HG03457 (cell line): ENCODE measurements at regions not wholly inside any gene's neighbourhood (a gene's known extent, or its start where the extent isn't known, plus 50 kb on each side); places are given as distances from the start of the nearest gene placed in this dataset.

Source experiments
- ATAC-seq: cut with Tn5 transposase; IDR thresholded peaks from one replicate; pipeline ENCODE4 v1.9.1; 2021; ENCODE audit warnings: moderate number of reproducible peaks; ENCODE audit not compliant: unreplicated experiment

DNA sequence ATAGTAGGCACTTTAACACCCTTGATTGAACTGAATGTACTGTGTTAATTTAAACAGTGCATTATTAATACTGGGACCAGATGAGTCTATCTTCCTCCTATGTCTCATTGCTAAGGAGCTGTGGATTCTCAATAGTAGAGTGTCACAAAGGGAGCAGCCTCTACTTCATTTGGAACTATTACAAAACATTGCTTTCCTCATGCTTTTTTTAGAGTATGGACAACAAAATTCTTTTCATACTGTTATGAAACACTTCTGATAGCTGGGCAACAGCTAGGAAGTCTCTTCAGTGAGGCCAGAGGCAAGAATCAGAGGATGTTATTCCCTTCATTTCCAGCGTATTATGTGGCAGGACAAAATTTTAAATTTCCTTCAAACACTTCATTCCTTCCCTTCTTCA lies 160.8 kb downstream of the FBXO8 start:
- ATAC-seq, result no peak

DNA sequence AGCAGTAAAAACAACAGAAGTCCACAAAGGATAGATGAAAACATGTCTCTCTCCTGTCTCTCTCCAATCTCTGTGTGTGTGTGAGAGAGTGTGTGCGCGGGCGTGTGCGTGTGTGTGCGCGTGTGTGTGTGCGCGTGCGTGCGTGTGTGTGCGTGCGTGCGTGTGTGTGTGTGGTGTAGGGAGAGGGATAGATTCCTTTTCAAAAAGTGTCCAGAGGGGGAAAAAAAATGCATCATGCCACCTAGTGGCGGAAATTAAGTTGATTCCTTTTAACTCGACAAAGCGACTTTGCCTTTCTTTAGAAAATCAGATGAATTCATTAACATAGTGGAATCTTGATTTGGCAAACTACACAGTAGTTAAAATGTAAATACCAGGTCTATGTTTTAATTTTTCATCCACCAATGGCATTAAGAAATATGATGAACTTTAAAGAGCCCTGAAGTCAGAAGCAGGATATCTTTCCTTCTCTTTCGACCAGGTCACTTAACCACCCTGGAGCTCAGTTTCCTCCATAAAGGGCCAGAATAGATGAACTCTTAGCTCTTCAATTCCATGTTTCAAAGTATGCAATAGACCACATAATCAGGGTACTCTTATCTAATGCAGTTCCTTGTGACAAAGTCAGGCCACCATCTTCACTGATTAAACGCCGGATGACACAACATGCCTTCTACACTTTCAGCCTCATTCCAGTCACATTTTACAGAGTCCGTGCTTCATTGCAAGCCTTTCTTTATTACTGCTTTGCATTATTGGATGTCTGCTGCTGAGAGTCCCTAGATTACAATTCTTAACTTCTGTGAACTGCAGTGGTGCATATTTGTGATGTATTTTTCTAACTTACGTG lies 162.8 kb downstream of the FBXO8 start:
- ATAC-seq, result no peak

DNA sequence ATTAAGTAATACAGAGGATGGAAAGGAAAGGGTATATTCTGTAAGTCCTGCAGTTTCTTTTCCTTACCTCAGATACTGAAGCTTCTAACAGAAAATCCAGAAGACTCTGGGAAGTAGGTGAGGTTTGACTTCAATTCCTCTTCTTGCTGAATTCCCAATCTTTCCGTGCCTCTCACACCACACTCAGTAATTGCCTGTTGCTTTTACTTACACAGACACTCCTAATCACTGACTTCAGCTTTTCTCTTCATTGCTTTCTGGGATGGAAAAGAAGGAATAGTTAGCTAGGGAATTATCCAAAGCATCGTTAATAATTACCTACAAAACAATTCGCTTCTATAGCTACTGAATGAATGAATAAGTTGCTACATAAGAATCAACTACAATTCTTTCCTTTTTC lies 163.6 kb downstream of the FBXO8 start:
- no peak for ATAC-seq

DNA sequence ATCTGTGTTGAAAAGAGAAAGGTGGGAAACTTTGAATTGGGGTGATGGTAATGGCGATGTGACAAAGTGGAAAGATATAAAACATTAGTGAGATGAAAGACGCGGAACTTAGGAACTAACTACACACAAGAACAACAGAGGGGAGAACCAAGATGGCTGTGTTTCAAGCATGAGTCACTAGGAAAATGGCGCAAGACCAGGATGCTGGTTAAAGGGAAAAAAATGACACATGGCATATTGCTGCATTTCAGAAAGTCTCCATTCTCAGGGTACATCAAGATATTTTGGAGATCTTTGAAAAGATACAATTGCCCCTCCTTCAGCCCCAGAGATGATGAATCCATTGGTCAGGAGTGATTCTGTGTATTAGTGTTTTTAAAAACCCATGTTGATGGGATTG lies 164.4 kb downstream of the FBXO8 start:
- ATAC-seq, result no peak

DNA sequence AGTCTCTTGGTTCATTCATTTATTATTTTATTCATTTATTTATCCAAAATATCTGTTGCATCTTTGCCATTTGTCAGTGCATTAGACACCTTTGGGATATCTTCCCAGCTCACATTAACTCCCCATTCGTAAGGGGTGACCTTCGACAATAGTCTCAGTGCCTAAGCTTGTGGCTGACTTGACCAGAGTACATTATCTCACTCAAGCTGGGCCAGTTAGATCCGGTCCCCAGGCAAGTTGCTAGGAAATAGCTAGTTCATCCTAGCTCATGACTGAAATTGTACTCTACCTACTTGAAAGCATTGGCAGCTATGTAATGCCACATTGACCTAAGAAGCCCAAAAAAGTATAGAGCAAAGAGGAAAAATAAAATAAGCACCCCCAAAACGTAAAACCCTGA lies 165.3 kb downstream of the FBXO8 start:
- ATAC-seq, result no peak

DNA sequence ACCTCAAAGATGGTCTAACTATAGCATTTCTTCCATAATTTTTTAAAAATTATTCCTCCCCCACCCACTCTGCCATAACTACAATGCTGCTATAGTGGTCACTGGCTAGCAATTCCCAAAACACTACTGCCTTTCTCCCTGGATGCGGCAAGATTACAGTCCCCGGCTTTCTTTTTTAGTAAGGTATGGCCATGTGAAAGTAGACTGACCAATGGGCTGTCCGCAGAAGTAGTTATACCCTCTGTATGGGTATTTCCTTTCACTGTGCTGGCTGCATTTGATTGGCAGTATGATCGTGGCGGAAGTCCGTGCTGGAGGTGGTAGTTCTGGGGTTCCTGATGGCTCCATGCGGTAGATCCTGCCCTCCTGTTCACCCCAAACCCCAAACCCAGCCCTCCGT lies 166.0 kb downstream of the FBXO8 start:
- no peak for ATAC-seq

DNA sequence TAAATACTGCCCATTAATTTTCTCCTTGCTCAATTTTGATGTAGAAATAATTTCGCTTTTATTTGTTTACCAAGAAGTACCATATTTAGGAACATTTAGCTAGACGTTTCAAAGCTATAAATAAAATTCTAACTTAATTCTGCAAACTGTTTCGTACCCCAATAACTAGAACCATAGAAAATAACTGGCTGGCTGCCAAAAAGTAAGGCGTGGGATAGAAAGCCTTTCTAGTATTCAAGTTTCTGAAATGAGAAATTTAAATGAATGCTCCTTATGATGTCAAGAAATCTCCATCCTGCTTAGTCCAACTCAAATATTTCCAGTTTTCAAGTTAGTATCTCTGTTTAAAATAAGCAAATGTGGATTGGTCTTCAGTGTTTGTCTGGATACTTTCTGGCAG lies 167.4 kb downstream of the FBXO8 start:
- ATAC-seq, result no peak

DNA sequence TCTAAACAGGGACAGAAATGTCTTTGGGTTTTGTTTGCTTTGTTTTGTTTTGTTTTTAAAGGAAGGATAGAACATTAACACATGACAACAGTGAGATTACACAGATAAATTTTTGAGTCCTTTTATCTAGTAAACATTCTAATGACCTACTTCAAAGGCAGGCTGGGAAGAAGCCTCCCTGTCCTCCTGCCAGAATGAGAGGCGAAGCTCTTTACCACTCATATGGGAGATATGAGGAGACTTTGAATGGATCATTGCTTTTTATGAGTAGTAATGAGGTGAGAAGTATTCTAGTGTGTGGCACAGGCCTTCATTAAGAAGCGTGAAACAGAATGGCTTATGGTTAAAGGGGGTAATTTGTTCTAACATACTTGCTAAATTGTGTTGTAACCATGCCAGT lies 172.0 kb downstream of the FBXO8 start:
- ATAC-seq, result no peak

DNA sequence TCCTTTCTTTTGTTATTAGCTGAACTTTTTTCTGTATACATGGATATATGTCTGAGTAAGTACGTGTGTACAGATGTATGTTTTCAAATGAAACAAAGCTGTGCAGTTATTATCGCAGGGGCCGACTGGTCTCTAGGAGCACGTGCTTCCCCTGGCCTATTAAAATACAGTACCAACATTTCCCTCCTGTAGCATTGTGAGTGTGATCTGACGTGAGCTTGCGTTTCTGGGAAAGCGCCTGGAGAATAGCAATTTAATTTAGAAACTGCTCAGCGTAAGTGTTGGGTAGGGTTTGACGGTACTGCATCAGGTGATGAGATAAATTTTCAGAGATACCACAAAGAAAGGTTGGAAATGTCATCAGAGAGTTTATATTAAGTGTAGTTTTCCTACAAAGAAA lies 173.3 kb downstream of the FBXO8 start:
- ATAC-seq, result no peak

DNA sequence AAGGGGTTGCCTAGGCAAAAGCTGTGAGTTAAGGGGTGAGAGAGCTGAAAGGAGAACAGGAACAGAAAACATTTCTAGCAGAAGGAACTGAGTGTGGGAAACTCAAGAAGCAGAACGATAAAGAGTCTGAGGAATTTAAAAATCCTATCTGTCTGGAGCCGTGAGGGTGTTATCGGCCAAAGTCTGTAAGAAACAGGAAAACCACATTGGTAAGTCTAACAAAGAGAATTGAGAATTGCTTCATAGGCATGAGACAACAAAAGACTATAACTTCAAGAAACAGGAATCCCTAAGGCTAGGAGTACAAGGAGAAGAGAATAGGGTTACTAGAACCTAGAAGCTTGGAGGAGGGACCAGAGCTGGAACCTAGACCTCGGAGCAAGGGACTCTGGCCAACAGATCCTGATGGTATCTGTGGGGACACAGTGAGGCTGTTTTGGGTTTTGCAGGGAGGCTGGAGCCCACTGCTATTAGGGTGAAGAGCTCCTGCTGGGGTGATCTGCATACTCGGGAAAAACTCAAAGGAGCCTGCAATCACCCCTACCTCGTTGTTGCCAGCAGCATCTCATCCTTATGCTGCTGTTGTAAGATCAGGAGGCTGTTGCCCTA lies 175.6 kb downstream of the FBXO8 start:
- ATAC-seq, result no peak

DNA sequence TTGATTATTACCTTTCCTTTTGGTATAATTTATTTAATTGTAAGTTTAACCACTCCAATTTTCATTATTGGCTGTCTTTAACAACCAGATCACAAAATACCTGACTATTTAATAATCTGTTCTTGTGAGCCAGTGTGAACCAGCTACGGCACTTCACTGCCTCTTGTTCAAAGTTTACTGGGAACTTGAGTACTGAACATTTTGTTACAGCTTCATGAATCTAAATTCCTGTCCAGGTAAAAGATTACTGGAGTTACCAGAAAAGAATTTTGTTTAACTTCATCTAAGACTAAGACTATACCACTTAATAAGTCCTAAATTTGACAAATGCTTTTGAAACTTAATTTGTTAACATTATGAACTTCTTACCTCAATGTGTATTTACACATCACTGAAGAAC lies 178.3 kb downstream of the FBXO8 start:
- no peak for ATAC-seq

DNA sequence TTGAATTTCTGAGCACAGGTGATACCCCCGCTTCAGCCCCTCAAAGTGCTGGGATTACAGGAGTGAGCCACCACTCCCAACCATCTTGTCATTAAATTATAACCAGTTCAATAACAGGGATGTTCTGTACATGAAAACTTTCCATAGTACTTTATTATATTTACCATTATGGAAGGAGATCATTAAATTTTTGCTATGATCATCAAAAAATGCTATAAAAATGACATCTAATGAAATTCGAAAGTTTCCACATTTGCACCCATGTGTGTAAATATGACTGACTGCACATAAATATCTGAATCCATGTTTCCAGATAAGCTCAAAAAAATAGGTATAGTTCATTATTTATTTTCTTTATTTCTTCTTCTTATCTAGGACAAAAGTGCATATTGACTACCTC lies 182.6 kb downstream of the FBXO8 start:
- no peak for ATAC-seq

DNA sequence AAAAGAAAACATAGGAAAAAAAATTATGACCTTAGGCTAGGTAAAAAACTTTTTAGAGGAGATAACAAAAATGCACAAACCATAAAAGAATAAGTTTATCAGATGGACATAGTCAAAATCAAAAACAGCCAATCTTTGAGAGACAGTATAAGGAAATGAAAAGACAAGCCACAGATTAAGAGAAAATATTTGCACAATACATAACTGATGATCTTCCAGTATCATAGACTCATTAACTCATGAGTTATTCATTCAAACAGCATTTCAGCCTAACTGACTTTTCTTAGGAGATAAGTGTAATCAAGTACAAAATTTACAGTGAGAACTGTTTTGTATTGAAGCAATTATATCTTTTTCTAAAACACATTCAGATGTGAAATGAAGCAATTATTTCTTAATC lies 183.8 kb downstream of the FBXO8 start:
- no peak for ATAC-seq

DNA sequence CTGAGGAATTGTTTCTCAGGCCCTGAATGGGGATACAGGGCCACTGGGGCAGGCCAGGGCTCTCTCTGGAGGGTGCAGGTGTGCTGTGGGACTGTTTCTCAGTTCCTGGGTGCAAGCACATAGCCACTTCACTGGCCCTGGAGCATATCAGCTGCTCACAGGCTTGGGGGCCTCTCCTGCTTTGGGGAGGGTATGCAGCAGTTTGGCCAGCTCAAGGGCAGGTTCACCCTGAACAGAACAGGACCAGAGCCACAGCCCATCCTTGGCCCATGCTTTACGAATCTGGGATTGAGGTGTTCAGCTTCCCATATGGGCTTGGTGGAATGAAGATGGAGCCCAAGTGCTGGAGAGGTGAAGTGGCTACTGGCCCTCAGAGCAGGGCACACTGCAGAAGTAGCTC lies 186.5 kb downstream of the FBXO8 start:
- no peak for ATAC-seq

DNA sequence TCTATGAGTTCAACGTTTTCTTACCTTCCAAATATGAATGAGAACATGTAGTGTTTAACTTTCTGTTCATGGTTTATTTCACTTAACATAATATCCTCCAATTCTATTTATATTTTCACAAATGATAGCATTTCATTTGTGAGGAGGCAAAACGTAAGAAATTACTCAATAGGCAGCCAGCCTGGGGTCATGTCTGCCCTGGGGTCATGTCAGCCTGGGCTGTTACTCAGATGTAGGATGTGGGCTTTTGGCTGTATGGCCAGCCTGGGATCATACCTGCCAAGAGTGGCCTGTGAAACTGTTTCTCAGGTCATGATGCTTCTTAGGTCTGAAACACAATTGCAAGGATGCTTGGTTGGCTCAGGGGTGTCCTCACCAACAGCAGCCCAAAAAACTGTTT lies 187.0 kb downstream of the FBXO8 start:
- ATAC-seq, result no peak

DNA sequence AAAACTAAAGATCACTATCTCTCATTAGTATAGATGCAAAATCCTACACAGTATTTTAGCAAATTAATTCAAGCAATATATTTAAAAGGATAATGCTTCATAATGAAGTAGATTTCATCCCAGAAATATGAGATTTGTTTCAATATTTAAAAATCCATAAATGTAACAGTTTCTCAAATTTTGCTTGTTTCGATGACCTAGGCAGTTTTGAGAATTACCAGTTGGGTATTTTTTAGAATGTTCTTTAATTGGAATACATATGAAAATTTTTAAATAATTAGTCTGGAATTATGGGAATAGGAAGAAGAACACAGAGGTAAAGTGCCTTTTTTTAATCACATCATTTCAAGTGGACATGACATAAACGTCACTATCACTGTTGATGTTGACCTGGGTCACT lies 192.3 kb downstream of the FBXO8 start:
- ATAC-seq, result no peak

DNA sequence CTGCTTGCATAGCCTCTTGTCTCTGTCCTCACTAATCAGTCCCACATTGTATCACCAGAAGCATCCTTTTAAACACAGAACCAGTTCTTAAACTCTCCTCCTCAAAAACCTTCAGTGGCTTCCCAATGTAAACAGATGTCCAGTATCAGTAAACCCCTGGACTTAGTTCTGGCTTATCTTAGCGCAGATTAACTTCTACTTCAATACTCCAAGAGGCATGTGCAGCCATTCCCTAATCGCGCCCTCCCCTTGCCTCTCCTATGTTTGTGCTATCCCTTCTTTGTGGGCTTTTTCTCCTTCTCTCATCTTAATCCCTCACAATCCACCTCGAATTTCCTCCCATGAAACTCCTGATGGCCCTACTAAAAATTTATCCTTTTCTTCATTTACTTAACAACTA lies 193.8 kb downstream of the FBXO8 start:
- ATAC-seq, result no peak

DNA sequence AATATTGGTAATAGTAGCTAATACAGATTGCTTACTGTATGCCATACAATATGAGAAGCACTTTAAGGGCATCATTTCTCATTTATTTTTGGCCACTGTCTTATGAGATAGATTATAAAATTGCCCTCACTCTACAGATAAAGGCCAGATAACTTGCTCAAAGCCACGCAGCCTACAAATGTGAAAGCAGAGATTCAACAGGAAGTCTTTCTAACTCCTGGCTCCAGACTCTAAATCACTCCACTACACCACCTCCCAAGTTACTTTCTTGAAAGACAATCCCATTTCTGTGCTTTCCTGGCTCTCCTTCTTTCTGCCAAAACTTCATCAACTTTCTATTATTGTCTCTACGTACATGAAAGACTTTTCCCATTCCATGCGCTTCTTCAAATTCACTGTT lies 194.7 kb downstream of the FBXO8 start:
- ATAC-seq, result no peak

DNA sequence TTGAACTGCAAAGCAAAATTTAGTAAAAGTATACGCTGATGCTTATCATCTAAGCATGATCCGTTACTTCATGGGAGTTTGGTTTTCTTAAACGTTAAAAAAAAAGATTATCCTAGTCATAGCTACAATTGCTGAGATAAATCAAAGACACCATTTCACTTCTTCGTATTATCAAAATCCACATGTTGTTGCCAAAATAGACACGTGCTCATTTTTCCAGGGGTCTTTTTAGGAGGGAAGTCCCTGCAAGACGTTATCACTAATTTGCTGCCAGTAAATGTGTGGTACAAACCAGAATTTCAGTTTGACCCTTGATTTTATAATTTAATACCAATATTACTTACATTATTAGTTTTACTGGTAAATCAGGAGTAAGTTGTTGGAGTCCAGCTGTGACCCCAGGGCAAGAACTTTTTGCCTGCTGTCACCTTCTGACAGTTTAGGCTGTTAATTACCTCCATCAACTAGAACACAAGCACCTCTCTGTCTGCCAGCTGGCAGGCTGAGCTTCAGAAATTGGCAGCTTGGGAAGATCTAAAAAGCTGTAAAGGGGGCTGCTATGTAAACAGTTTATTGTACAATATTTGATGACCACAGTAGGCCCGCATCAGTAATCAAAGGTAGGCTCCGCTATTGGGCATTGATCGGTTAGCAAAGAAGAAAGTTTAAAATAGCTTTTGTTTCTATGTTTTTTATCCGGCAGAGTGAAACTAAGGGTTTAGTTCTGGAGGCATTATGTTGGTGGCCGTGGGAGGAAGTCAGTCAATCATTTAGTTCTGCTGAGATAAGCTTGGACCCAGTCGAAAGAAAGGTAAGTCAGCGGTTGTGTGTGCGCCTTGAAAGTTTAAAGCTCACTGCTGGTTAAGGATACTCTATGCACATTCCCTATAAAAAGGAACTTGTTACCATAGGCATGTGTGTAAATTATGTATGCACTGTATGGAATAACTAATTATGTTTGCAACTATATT lies 196.4 kb downstream of the FBXO8 start:
- ATAC-seq, result no peak

DNA sequence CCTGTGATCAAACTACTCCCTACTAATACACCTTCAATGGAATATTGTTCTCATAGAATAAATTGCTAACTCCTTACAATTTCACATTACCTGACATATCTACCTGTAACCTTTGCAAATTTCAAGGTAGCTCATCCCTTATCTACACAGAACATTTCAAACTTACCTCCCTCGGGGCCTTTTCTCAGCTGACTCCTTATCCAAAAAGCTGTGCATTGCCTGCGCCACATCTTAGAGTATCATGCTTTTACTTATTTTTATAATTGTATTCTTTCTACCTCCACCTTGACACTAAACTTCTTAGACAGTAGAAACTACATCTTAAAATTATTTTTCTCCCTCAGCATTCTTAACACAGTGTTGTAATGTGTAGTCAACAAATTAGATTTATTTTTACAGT lies 198.5 kb downstream of the FBXO8 start:
- no peak for ATAC-seq

DNA sequence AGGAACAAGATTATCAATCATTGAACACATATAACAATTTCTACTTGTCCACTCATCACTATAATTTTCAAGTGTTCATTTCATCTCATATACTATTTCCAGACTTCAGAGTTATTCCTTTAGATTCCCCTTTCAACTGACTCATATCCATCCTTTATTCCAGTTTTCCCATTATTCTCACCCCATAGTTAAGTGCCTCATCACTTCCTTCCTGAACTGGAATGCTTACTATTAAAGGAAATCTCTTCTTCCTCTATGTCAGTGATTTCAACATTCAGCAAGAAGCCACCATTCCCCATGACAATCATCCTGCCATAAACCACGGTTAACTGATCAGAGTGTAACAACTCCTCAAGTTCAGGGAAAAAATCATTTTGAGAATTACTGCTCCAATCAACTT lies 198.9 kb downstream of the FBXO8 start:
- no peak for ATAC-seq

DNA sequence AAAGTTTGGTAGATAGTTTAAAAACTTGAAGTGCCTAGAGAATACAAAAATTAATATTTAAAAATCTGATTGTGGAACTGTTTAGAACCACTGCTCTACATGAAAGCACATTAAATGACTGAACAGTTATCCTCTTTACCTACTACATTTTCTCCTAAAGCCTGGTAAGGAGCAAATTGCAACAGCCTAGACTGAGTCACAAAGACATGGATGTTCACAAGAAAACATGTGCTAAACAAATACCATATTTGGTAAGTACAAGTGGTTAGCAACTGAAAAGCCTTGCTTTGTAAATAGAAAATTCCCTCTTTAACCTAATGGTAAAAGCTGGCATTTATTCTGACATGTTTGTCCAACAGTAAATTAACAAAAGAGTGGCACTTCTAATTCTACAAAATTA lies 203.1 kb downstream of the FBXO8 start:
- ATAC-seq, result no peak
